GM18951 (cell line): ENCODE measurements at regions not wholly inside any gene's neighbourhood (a gene's known extent, or its start where the extent isn't known, plus 50 kb on each side); places are given as distances from the start of the nearest gene placed in this dataset.

Experiments used
- POLR2A ChIP-seq: IDR thresholded peaks from 4 replicates; pipeline ENCODE4 v1.6.1; 2011; ENCODE audit warnings: mild to moderate bottlenecking; ENCODE audit not compliant: insufficient read length, insufficient read depth; ENCODE audit errors: extremely low read depth
- in situ Hi-C: fragments of 300-500 bp; cut with MboI; formaldehyde crosslinking; loops from one replicate; pipeline ENCODE4 v1.12.0; 2022; ENCODE audit warnings: low sequenced_read_pairs, mixed read lengths, inconsistent platforms; ENCODE audit not compliant: unreplicated experiment

- no peak for TF ChIP-seq POLR2A
- in situ Hi-C loops = loop anchor here (25.0 kb wide), 1 partner anchor 700 kb away; no protein-coding TSS in a partner anchor
Measured at GRCh38 chr6:71387179-71387578, 98.6 kb downstream of the OGFRL1 start.

GRCh38 chr6:71388068-71388744 is 99.6 kb downstream of the OGFRL1 start:
- in situ Hi-C loops = loop anchor here (25.0 kb wide), 1 partner anchor 699 kb away; no protein-coding TSS in a partner anchor
- TF ChIP-seq POLR2A = no peak

GRCh38 chr6:71388856-71389527 is 100.4 kb downstream of the OGFRL1 start:
- in situ Hi-C loops = loop anchor here (25.0 kb wide), 1 partner anchor 698 kb away; no protein-coding TSS in a partner anchor
- no peak for TF ChIP-seq POLR2A

GRCh38 chr6:71391126-71391525 is 102.5 kb downstream of the OGFRL1 start:
- in situ Hi-C loops = loop anchor here (25.0 kb wide), 1 partner anchor 696 kb away; no protein-coding TSS in a partner anchor
- no peak for TF ChIP-seq POLR2A

- TF ChIP-seq POLR2A = no peak
- in situ Hi-C loops = loop anchor here (25.0 kb wide), 1 partner anchor 695 kb away; no protein-coding TSS in a partner anchor
Measured at GRCh38 chr6:71392276-71392675, 103.7 kb downstream of the OGFRL1 start.

GRCh38 chr6:71393471-71393870 is 104.9 kb downstream of the OGFRL1 start:
- in situ Hi-C loops = loop anchor here (25.0 kb wide), 1 partner anchor 694 kb away; no protein-coding TSS in a partner anchor
- no peak for TF ChIP-seq POLR2A

- in situ Hi-C loops = loop anchor here (25.0 kb wide), 1 partner anchor 693 kb away; no protein-coding TSS in a partner anchor
- no peak for TF ChIP-seq POLR2A
Measured at GRCh38 chr6:71393981-71394432, 105.4 kb downstream of the OGFRL1 start.

- no peak for TF ChIP-seq POLR2A
- in situ Hi-C loops = loop anchor here (25.0 kb wide), 1 partner anchor 692 kb away; no protein-coding TSS in a partner anchor
Measured at GRCh38 chr6:71394926-71395325, 106.3 kb downstream of the OGFRL1 start.

GRCh38 chr6:71395731-71396409 is 107.3 kb downstream of the OGFRL1 start:
- no peak for TF ChIP-seq POLR2A
- in situ Hi-C loops = loop anchor here (25.0 kb wide), 1 partner anchor 691 kb away; no protein-coding TSS in a partner anchor

- TF ChIP-seq POLR2A = no peak
- in situ Hi-C loops = loop anchor here (25.0 kb wide), 1 partner anchor 691 kb away; no protein-coding TSS in a partner anchor
Measured at GRCh38 chr6:71396410-71396801, 107.8 kb downstream of the OGFRL1 start.

- TF ChIP-seq POLR2A = no peak
- in situ Hi-C loops = loop anchor here (25.0 kb wide), 1 partner anchor 688 kb away; no protein-coding TSS in a partner anchor
Measured at GRCh38 chr6:71399279-71399678, 110.7 kb downstream of the OGFRL1 start.

GRCh38 chr6:71400852-71401251 is 112.2 kb downstream of the OGFRL1 start:
- in situ Hi-C loops = no loop called here
- no peak for TF ChIP-seq POLR2A

- in situ Hi-C loops = no loop called here
- TF ChIP-seq POLR2A = no peak
Measured at GRCh38 chr6:71402096-71402495, 113.5 kb downstream of the OGFRL1 start.
